Lower lobe of right lung (tissue), 2 donors: ENCODE measurements at regions not wholly inside any gene's neighbourhood (a gene's known extent, or its start where the extent isn't known, plus 50 kb on each side); places are given as distances from the start of the nearest gene placed in this dataset.

ENCODE experiments used
- ATAC-seq, 2 donors: fragments of 200-7000 bp; cut with Tn5 transposase; one replicate each; pipeline ENCODE4 v1.9.1; 2020 to 2022; ENCODE audit warnings: mild to moderate bottlenecking in 2 of 2, moderate library complexity in 2 of 2
- DNase-seq: peaks from one replicate; pipeline ENCODE4 v3.0.0-alpha.2; 2020
- H3K27ac ChIP-seq: fragments of 200-600 bp; one replicate; pipeline ENCODE4 v1.8.0; 2022
- H3K27me3 ChIP-seq: fragments of 200-600 bp; one replicate; pipeline ENCODE4 v1.8.0; 2022; ENCODE audit warnings: low read depth
- H3K36me3 ChIP-seq: fragments of 200-600 bp; one replicate; pipeline ENCODE4 v1.8.0; 2022; ENCODE audit warnings: mild to moderate bottlenecking
- H3K4me1 ChIP-seq: fragments of 200-600 bp; one replicate; pipeline ENCODE4 v1.8.0; 2022
- H3K4me3 ChIP-seq: fragments of 200-600 bp; one replicate; pipeline ENCODE4 v1.8.0; 2022; ENCODE audit warnings: mild to moderate bottlenecking
- H3K9me3 ChIP-seq: fragments of 200-600 bp; one replicate; pipeline ENCODE4 v1.8.0; 2022
- intact Hi-C: fragments of 100-400 bp; cut with DNase I; formaldehyde crosslinking; loops from one replicate; pipeline ENCODE4 v1.11.0; 2022
- TF ChIP-seq, protein P1 (sequence below): fragments of 200-600 bp; IDR thresholded peaks from one replicate; pipeline ENCODE4 v1.8.0; 2022; ENCODE audit warnings: antibody characterized with exemption, mild to moderate bottlenecking
- donor health status: DM: no; HTN: yes; CAD: no; lungs with severe emphysema.

DNA sequence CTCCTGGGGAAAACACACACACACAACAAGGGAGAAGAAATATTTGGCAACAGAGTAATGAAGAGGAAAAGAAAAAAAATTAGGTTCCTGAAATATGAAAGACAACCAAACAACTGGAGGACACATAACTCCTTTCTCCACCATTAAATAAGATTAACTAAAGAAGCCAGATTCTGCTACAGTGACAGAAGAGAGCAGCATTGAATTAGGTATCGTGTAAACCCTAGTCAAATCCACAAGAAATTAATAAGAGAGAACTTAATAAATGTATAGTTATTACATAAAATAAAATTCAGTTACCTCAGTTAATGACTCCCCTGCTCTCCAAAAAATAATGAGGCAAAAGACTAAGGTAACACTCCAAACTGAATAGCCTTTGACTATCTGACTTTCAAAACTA is 306.7 kb downstream of the CRPPA start:
- H3K27me3 ChIP-seq: no peaks in the 10 kb centered on the region
- H3K27ac ChIP-seq: no peak overlapping the region
- H3K4me1 ChIP-seq: no peaks in the 10 kb centered on the region
- no peak for ATAC-seq
- no peak for DNase-seq
- no peak overlapping the region for H3K4me3 ChIP-seq
- H3K36me3 ChIP-seq: no peaks in the 10 kb centered on the region
- H3K9me3 ChIP-seq: peaks cover 2% of the 10 kb centered on the region
- intact Hi-C loops: no loop called here
- TF ChIP-seq, protein P1, sequence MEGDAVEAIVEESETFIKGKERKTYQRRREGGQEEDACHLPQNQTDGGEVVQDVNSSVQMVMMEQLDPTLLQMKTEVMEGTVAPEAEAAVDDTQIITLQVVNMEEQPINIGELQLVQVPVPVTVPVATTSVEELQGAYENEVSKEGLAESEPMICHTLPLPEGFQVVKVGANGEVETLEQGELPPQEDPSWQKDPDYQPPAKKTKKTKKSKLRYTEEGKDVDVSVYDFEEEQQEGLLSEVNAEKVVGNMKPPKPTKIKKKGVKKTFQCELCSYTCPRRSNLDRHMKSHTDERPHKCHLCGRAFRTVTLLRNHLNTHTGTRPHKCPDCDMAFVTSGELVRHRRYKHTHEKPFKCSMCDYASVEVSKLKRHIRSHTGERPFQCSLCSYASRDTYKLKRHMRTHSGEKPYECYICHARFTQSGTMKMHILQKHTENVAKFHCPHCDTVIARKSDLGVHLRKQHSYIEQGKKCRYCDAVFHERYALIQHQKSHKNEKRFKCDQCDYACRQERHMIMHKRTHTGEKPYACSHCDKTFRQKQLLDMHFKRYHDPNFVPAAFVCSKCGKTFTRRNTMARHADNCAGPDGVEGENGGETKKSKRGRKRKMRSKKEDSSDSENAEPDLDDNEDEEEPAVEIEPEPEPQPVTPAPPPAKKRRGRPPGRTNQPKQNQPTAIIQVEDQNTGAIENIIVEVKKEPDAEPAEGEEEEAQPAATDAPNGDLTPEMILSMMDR: peak; percentile 23

DNA sequence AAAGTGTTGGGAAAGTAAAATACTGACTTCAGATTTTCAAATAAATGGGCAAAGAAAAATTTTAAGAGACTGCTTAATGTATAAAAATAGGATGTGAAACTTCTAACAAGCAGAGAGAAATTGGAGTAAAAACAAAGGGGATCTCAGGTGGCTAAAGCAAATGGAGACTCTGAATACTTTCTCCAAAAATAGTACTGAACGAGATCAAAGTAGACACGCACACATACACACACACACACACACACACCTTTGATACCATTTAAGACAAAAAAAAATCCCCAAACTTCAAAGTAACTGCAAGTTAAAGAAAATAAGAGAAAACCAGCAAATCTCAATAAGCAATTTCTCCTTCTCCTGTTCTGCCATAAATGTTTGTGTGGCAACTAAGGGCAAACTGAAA is 307.3 kb downstream of the CRPPA start:
- DNase-seq (no peak), ATAC-seq (no peak)
- H3K4me1 ChIP-seq: no peaks in the 10 kb centered on the region
- H3K36me3 ChIP-seq: no peaks in the 10 kb centered on the region
- H3K9me3 ChIP-seq: peaks cover 4% of the 10 kb centered on the region
- intact Hi-C loops: no loop called here
- H3K27ac ChIP-seq: no peak overlapping the region
- TF ChIP-seq, protein P1: no peak
- no peak overlapping the region for H3K4me3 ChIP-seq
- H3K27me3 ChIP-seq: no peaks in the 10 kb centered on the region

DNA sequence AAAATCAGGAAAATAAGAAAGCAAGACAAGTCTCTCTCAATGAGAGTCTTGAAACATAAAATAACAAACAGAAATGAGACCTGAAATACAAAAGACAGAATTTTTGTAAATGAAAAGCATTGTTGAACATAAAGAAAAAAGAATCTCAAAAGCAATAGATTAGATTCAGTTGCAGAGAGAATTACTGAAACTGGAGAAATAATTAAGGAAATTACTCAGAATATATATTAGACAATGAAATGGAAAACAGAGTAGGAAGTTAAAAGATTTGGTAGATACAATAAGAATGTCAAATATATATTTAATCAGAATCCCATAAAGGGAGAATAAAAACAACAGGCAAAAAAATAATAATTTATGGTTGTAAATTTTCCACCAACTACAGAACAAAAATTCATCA is 308.3 kb downstream of the CRPPA start:
- Histone ChIP-seq H3K27ac (no peak overlapping the region), H3K4me1 (no peaks in the 10 kb centered on the region), H3K27me3 (no peaks in the 10 kb centered on the region), H3K36me3 (no peaks in the 10 kb centered on the region), H3K9me3 (peaks cover 8% of the 10 kb centered on the region), H3K4me3 (no peak overlapping the region)
- ATAC-seq: no peak
- TF ChIP-seq, protein P1: no peak
- no peak for DNase-seq
- intact Hi-C loops: no loop called here

DNA sequence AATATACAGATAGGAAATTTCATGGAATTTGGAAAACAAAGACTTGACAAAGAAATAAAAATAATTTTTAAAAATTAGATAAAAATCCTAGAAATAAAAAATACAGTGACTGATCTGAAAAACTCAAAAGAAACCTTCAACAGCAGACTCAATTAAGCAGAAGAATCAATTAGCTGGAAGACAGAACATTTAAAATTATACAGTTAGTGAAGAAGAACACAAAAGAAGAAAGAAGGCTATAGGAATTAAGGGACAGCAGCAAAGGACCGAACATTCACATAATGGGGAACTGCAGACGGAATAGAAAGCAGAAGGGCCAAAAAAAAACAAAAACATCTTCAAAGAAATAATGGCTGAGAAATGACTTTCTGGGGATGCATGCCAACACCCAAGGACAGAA is 314.5 kb downstream of the CRPPA start:
- H3K36me3 ChIP-seq: no peaks in the 10 kb centered on the region
- DNase-seq: no peak
- H3K4me3 ChIP-seq: no peak overlapping the region
- intact Hi-C loops: no loop called here
- TF ChIP-seq, protein P1: no peak
- no peaks in the 10 kb centered on the region for H3K4me1 ChIP-seq
- no peaks in the 10 kb centered on the region for H3K27me3 ChIP-seq
- ATAC-seq: no peak
- H3K9me3 ChIP-seq: peaks cover 29% of the 10 kb centered on the region
- H3K27ac ChIP-seq: no peak overlapping the region

DNA sequence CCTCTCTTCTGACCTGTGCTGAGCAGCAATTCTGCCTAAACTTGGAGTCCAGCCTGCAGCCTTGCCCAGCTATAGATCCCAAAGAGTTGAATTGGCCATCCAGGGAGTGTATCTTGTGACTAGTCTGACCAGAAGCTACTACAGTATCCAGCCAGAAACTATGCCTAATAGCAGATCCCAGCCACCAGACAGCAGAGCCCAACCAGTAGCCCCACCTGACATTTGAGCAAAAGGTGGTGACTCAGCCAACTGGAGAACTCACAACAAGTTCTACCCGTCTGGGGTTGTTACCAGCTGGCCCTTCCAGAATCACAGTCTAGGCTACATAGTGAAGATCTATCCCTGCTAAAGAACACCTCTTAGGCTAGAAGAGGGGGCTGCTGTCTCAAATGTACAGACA is 315.0 kb downstream of the CRPPA start:
- no peaks in the 10 kb centered on the region for H3K4me1 ChIP-seq
- no peak for ATAC-seq
- no peaks in the 10 kb centered on the region for H3K36me3 ChIP-seq
- no peak overlapping the region for H3K4me3 ChIP-seq
- no peak overlapping the region for H3K27ac ChIP-seq
- peaks cover 29% of the 10 kb centered on the region for H3K9me3 ChIP-seq
- intact Hi-C loops: no loop called here
- TF ChIP-seq, protein P1: no peak
- no peak for DNase-seq
- no peaks in the 10 kb centered on the region for H3K27me3 ChIP-seq

DNA sequence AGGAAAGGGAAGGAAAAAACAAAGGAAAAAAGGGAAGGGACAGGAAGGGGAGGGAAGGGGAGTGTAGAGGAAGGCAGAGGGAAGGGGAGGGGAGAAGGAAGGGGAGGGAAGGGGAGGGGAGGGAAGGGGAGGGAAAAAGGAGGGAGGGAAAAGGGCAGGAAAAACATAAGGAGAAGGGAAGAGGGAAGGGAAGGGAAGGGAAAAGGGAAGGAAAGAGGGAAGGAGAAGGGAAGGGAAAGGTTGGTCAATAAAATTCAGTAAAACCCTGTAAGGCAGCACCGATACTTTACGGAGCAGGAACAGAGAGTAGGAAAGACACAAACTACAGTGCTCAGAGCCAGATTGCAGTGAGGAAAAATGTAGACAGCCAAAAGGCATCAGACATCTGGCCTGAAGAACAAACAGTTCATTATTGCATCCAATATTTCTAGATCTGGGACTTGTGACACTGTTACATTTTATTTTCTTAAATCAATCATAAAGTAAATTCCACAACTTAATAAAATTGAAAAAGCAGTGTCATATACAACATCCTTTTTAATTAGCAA is 322.0 kb downstream of the CRPPA start:
- no peak overlapping the region for H3K4me3 ChIP-seq
- no peak for DNase-seq
- no peaks in the 10 kb centered on the region for H3K36me3 ChIP-seq
- H3K9me3 ChIP-seq: no peaks in the 10 kb centered on the region
- TF ChIP-seq, protein P1: no peak
- peaks cover 5% of the 10 kb centered on the region for H3K4me1 ChIP-seq
- H3K27me3 ChIP-seq: no peaks in the 10 kb centered on the region
- intact Hi-C loops: no loop called here
- H3K27ac ChIP-seq: no peak overlapping the region
- ATAC-seq: no peak
